AG09319 (cell line): ENCODE measurements at regions not wholly inside any gene's neighbourhood (a gene's known extent, or its start where the extent isn't known, plus 50 kb on each side); places are given as distances from the start of the nearest gene placed in this dataset.

Source experiments
- DNase-seq: peaks from one replicate; pipeline ENCODE4 v3.0.0-alpha.2; 2010; ENCODE audit warnings: low read depth; ENCODE audit errors: extremely low read depth
- CTCF ChIP-seq: IDR thresholded peaks from 2 replicates; pipeline ENCODE4 v1.5.1; 2011; ENCODE audit warnings: low read depth, mild to moderate bottlenecking, inconsistent platforms, low read length, moderate library complexity

DNA sequence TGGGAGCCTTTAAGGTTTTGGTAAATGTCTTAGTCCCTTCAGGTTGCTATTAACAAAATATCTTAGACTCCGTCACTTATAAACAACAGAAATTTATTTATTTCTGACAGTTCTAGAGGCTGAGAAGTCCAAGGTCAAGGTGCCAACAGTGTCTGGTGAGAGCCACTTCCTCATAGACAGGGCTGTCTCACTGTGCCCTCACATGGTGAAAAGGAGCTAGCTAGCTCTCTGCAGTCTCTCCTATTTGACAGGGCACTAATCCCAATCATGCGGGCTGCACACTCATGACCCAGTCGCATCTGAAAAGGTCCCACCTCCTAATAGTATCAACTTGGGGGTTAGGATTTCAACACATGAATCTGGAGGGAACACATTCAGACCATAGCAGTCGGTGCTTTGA, 63.4 kb upstream of the KLF3 start:
- no peak for DNase-seq
- TF ChIP-seq CTCF: no peak

GRCh38 chr4:38601244-38601915, 62.6 kb upstream of the KLF3 start:
- no peak for TF ChIP-seq CTCF
- DNase-seq: no peak

GRCh38 chr4:38601916-38602291, 62.1 kb upstream of the KLF3 start:
- no peak for TF ChIP-seq CTCF
- no peak for DNase-seq

GRCh38 chr4:38603652-38604051, 60.3 kb upstream of the KLF3 start:
- no peak for TF ChIP-seq CTCF
- DNase-seq: no peak

DNA sequence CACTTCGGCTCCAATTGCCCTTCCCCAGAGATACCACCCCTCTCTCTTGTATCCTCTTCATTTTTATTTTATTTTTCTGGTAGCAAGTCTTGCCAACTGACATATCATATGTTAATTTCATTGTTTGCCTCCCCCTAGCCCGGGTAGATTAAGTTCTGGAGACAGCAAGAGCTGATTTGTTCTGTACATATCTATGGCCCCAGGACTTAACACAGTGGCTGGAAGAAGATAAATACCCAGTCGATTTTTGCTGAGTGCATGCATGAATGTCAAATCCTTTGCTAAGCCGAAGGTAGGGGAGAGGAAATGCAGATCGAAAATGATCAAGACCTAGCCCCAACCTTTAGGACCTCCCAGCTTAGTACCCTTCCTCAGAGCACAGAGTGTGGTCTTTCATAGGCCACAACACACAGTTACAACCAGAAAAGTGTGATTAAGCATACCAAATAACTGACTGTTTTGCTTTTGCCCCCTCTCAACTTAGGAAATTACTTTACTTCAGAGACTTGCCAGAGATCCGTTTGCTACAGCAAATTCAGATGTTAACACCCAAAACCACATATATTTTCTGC, 58.7 kb upstream of the KLF3 start:
- no peak for DNase-seq
- no peak for TF ChIP-seq CTCF

GRCh38 chr4:38605753-38606586, 58.0 kb upstream of the KLF3 start:
- no peak for TF ChIP-seq CTCF
- DNase-seq: no peak

DNA sequence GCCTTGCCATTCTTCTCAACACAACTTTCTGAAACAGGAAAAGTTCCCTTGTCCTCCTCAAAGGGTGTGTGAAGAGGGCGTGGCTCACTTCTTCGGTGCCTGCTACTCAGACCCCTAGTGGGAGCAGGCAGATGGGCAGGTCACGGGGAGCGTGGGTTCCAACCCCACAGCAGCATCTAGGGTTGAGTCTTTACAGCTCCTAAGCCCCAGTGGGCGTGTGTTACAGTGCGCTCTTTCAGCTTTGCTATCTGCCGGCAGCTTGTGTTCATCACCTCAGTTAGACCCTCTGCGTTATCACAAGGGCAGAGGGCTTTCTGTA, 57.5 kb upstream of the KLF3 start:
- DNase-seq: no peak
- TF ChIP-seq CTCF: no peak
